GM19023 (cell line): ENCODE measurements at regions not wholly inside any gene's neighbourhood (a gene's known extent, or its start where the extent isn't known, plus 50 kb on each side); places are given as distances from the start of the nearest gene placed in this dataset.
"Not testable (repeated sequence)": the region's sequence is repeated elsewhere in the genome, so short reads cannot be mapped to it uniquely, and the experiment has no call there.

Experiments used
- ATAC-seq: cut with Tn5 transposase; IDR thresholded peaks from one replicate; pipeline ENCODE4 v1.9.1; 2021; ENCODE audit warnings: mild to moderate bottlenecking, moderate library complexity; ENCODE audit not compliant: unreplicated experiment

DNA sequence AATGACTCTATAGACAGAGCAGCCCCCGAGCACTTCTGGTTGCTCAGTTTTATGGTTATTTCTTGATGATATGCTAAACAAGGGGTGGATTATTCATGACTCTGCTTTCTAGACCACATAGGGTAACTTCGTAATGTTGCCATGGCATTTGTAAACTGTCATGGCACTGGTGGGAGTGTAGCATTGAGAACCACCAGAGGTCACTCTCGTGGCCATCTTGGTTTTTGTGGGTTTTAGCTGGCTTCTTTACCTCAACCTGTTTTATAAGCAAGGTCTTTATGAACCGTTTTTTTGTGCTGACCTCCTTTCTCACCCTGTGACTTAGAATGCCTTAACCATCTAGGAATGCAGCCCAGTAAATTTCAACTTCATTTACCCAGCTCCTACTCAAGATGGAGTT lies 1036.2 kb upstream of the FLRT2 start:
- ATAC-seq = no peak

GRCh38 chr14:84496677-84497076 lies 1033.3 kb upstream of the FLRT2 start:
- no peak for ATAC-seq

- ATAC-seq = not testable (repeated sequence)
Observed at GRCh38 chr14:84512823-84513222, 1017.1 kb upstream of the FLRT2 start.

- ATAC-seq = no peak
Observed at GRCh38 chr14:84519836-84520235, 1010.1 kb upstream of the FLRT2 start.

GRCh38 chr14:84520711-84521338 lies 1009.1 kb upstream of the FLRT2 start:
- ATAC-seq = no peak

GRCh38 chr14:84523746-84524145 lies 1006.2 kb upstream of the FLRT2 start:
- ATAC-seq = no peak

GRCh38 chr14:84527706-84528105 lies 1002.2 kb upstream of the FLRT2 start:
- no peak for ATAC-seq

DNA sequence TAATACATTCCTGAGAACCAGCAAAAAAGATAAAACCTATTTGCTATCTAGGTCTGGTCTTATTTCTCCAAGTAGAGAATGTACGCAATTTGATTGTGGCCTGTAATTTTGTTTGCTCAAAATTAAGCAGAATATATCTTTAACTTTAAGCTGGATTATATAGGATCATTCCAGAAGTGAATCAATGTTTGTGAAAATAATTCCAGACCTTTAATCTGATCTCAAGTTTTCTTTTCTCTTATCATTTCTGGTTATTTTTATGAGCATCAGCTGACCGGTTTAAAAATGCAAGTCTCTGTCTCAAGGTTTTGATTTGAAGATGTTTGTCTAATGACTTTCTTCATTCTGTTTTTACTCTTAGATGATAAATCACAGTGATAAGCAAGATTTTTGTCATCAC lies 997.9 kb upstream of the FLRT2 start:
- ATAC-seq = no peak

- ATAC-seq = no peak
Observed at GRCh38 chr14:84533181-84533725, 996.7 kb upstream of the FLRT2 start.

DNA sequence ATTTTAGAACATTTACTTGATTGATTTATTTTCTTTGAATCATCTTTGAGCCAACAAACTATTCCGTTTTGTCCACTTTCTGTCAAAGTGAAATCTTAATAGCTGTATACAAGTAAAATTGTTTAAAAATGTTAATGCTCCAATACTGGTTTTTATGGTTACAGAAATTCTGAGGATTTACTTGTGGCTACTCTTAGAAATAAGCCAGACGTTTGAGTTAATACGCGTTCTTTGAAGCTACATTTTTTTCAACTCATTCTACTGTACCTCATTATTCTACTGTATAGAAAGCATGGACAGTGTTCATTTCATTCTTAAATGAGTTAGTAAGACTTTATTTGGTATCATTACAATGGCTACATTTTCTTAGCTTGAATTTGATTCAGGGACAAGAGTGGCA lies 996.2 kb upstream of the FLRT2 start:
- no peak for ATAC-seq

GRCh38 chr14:84535484-84535883 lies 994.5 kb upstream of the FLRT2 start:
- ATAC-seq = no peak

- no peak for ATAC-seq
Observed at GRCh38 chr14:84535976-84536375, 994.0 kb upstream of the FLRT2 start.

- no peak for ATAC-seq
Observed at GRCh38 chr14:84541018-84541417, 988.9 kb upstream of the FLRT2 start.

DNA sequence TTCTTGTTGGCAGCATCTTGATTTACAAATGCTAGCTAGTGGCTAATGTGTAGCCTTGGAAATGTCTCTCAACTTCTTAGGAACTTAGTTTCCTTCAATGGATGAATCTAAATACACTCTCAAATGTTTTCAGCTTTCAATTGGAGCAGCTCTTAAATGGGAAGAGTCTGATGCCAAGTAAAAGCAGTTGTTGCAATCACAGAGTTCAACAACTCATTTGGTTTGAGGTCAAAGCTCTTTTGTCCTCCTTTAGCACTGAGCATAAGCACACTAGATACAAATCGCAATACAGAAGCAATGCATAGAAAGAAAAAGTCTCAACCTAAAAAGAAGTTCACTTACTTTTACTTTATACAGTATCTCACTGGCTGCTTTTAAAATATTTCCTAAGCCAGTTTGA lies 986.1 kb upstream of the FLRT2 start:
- ATAC-seq = no peak

DNA sequence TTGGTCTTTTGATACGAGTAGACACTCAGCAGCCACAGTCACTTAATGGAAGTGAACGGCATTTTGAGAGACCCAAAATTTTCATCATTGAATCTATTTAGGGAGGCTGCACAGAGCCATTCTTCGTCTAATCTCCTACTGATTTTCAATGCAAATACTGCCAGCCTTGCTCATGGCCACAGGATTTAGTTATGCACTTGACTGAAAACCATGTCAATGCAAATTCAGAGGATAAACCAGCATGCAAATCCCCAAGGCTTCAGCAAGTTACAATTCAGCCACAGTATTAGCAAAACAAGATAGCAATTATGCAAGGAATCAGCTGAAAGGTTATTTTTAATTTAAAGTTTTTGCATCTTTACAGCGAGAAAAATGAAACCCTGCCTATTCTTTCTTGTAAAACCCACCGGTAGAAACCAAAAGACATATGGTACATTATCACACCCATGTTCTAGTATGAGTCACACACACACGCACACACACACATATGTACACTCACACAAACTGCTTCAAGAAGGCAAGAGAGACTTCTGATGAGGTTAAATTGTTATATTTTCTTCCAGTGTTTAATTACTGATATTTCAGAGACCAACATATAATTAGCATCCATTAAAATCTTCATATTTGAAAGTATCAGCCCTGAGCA lies 985.3 kb upstream of the FLRT2 start:
- no peak for ATAC-seq

DNA sequence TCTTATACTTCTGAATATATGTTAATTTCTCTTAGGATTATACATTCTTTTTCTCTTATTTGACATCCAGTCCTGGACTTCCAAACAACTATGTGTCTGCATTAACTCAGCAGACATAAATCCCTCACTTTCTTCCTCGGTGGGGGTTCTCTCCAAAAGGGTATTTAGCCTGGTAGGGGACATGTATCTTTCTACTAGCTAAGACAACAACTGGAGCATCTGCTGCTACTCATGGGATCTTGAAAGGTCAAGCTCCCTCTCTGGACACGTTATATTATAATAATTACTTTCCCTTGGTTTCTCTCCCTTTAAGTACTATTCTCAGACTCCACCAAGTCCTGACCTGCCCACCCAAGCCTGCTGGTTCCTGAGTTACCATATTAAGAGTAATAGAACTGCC lies 983.7 kb upstream of the FLRT2 start:
- ATAC-seq = no peak

DNA sequence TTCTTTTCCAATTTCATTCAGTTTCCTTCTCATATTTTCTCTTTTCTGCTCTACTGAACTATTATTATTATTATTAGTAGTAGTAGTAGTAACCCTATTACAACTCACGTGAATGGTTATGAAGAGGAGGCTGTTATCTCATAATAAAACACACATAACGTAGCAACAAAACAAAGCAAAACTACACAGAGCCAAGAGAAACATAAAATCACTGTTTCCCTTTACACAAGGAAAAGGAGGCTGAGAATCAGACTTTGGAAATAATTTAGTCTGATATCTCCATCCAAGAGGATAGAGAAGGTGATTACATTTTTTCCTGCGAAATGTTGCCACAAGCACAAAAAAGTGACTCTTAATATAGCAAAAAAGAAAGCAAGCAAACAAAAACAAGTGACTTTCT lies 975.8 kb upstream of the FLRT2 start:
- no peak for ATAC-seq

- no peak for ATAC-seq
Observed at GRCh38 chr14:84555493-84555892, 974.5 kb upstream of the FLRT2 start.

GRCh38 chr14:84566109-84566508 lies 963.8 kb upstream of the FLRT2 start:
- ATAC-seq = no peak

DNA sequence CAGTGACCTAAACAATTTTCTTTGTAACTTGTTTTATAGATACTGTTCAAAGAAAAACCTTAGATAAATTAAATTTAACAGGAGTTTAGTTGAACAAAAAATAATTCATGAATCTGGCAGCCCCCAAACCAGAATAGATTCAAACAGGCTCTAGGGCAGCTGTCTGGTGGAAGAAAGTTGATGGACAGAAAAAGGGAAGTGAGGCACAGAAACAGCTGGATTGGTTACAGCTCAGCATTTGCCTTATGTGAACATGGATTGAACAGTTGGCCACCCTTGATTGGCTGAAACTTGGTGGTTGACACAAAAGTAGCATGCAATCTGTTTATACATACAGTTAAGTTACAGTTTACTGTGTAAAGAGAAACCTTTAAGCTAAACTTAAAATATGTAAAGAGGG lies 954.3 kb upstream of the FLRT2 start:
- ATAC-seq = no peak

DNA sequence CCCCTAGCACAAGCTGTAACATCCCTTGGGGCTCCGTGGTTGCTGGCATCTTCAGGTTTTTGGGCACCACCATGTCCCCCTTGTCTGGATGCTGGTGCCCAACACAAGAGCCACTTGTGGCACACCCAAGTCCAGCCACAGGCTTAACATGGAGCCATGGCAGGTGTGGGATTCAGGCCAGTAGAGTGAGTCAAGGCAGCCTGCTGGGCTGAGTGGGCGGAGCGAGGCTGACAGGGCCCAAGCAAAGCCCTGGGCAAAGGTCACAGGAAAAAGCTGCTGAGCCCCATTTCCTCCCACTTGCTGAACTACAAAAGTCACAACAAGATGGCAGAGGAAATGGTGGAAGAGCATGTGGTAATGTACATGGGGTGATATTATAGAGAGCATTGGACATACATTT lies 950.7 kb upstream of the FLRT2 start:
- no peak for ATAC-seq

DNA sequence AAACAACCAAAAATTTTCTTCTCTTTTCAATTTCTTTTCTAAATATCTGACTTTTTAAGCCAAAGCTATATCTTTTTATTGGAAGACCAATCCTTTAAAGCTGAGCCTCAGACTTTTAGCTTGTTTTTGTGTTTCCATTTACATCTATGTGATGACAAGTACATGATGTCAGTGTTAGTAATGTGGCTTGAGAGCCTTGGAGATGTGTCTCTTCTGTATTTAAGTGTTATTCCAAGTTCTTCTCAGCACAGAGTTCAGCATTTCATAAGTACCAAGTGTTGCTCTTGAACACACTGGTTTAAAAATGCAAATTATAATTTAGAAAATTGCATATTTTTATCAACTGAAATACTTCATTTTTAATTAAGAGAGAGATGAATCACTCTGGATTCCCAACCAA lies 948.9 kb upstream of the FLRT2 start:
- no peak for ATAC-seq

DNA sequence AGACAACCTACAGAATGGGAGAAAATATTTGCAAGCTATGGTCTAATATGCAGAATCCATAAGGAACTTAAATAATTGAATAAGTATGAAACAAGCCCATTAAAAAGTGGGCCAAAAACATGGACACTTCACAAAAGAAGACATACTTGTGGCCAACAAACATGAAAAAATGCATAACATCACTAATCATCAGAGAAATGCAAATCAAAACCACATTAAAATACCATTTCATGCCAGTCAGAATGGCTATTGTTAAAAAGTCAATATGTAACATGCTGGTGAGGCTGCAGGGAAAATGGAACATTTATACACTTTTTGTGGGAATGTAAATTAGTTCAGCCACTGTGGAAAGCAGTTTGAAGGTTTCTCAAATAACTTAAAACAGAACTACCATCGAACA lies 945.4 kb upstream of the FLRT2 start:
- ATAC-seq = no peak
